T47D (cell line): ENCODE measurements at regions not wholly inside any gene's neighbourhood (a gene's known extent, or its start where the extent isn't known, plus 50 kb on each side); places are given as distances from the start of the nearest gene placed in this dataset.

Experiments
- DNase-seq, 2 experiments: peaks; one replicate each; pipeline versions ENCODE4 v3.0.0 to v3.0.0-alpha.2; 2011 to 2012; ENCODE audit warnings: low read depth in 1 of 2, low spot score in 1 of 2
- JUND ChIP-seq: IDR thresholded peaks from 2 replicates; pipeline ENCODE4 v1.6.1; 2012; ENCODE audit warnings: low read depth
- in situ Hi-C: cut with HindIII; loops from 2 replicates; pipeline ENCODE4 v1.10.0; 2016; ENCODE audit warnings: low sequenced_read_pairs, low pct_unique_long_range_greater_than_20kb

DNA sequence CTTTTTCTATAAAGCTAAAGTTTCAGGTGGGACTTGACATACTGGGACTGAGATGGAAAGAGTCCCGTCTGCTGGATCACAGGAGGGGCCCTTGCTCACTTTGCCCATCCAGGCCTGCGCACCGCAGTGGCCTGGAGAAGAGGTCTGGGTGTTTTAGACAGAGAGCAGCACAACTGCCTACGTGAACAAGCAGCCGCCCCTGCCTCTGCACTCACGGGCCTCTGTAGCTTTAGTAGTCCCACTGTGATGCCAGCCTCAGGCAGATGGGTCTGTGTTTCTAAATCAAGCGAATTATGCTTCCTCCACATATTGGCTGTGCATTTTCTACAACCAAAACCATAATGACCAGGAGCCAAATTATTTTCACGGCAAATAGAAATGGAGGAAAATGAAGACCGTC is 184.8 kb upstream of the FOXQ1 start:
- TF ChIP-seq JUND: no peak
- in situ Hi-C loops: no loop called here
- no peak for DNase-seq

DNA sequence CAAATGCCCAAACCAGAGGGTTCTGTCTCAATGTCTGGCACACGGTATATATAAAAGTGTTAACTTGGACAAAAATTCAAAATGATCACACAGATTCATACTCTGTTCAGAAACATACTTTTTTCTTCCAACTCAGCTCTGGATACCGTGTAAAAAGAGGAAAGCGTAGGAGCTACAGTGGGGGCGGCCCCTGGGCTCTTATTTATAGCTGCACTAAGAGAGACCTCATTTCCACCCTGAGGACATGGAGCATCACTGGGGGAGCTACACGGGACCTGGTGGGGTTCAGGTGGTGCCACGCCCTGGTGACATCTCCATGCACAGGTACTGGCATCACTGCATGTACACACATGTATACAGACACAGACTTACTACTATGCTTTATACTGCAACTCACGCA is 185.9 kb upstream of the FOXQ1 start:
- in situ Hi-C loops: no loop called here
- no peak for TF ChIP-seq JUND
- DNase-seq: no peak

DNA sequence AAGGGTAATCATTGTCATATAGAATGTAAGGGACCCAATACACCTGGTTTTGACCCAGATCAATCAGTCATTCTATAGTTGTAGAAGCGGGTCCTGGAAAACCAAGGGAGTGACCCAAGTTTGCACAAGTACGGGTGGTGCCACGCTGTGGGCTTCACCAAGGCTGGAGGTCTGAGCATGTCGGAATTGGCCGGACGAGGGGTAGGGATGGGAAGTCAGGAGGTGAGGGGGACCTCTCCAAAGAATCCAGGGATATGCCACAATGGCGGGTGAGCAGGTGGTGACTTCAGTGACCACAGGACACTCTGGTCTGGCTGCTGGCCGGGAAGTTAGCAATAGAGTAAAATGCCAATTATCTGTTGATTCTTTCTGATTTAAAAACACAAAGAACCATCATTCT is 186.6 kb upstream of the FOXQ1 start:
- TF ChIP-seq JUND: no peak
- DNase-seq: no peak
- in situ Hi-C loops: no loop called here

DNA sequence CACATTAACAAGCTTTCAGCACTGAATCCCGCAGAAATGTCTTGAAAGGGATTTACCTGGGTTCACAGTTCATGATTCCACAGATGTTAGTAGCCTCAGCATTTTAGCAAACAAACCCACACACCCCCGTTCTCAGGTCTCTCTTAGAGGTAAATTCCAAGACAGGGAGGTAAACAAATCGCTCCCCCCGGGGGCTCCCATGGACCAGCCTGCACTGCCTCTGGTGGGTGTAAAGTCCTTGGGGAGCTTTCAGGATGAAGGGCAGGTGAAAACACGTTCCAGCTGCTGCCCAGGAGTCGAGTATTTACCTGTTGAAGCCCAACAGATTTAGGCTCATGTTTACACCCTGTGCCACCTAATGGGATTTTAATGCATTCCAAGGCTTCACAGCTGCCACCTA is 187.0 kb upstream of the FOXQ1 start:
- in situ Hi-C loops: no loop called here
- no peak for TF ChIP-seq JUND
- DNase-seq: no peak

DNA sequence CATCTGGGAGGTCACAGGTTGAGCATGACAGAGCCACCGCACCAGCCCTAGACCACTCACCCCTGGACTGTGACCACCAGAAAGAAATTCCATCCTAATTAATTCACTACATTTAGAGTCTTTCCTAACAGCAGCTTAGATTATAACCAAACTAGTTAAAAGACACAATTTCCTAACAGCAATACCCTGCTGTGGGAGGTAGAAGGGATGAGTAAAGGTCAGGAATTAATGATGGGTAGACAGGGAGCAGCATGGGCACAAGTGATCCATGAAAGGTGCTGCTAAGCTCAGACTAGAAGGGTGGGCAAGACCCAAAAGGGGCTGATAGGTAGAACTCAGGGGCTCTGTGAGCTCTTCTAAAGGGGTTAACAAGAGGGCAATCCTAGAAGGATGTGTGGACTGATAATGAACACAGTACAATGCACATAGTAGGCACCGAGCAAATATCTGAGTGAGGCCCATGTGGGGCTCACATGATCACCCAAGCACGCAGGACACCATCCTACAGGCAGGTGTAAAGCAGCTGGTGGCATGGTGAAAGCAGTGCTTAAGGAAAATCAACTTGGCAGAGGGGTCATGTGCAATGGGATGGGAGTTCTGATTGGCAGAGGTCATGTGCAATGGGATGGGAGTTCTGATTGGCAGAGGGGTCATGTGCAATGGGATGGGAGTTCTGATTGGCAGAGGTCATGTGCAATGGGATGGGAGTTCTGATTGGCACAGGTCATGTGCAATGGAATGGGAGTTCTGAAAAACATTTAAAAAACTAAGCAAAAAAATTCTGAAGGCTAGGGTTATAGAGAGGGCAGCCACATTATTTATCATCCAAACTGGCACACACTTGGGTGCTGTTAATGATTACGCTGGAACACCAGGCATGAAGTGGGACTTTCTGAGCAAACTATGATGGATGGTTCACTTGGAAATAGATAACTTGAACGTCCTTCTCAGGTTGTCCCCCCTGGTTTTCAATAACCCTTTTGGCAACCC is 188.2 kb upstream of the FOXQ1 start:
- no peak for DNase-seq
- no peak for TF ChIP-seq JUND
- in situ Hi-C loops: no loop called here

DNA sequence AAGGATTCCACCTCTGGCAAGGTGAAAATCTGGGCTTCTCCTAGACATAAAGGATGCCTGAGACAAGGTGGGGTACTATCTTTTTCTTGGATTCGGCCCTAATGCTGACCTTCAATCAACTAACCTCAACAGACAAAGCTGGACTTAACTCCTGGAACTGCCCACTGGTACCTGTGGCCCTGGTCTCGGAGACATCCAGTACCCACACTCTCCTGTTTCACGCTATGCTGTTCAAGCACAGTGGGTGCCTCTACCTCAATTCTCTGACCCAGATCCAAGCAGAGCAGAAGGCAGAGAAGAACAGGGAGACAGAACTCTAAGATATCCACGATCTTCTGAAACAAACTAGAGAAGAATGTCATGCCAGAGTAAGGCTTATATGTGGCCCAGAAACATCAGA is 189.8 kb upstream of the FOXQ1 start:
- no peak for DNase-seq
- TF ChIP-seq JUND: no peak
- in situ Hi-C loops: no loop called here

DNA sequence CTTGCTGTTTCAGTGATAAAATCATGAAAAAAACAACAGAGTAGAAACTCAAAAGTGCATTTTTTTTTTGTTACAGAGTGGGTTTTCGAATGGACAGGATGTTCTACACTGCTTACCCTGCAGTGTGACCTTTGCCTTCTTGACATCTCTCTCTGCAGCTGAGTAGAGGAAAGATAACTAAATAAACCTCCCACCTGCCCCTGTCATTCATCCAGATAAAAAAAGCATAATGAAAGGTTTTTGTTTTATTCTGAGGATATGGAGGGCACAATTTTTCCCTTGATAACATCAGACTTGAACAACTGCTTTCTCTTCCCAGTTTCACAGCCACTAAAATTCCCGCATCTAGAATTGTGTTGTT is 193.6 kb upstream of the FOXQ1 start:
- in situ Hi-C loops: no loop called here
- no peak for DNase-seq
- no peak for TF ChIP-seq JUND

DNA sequence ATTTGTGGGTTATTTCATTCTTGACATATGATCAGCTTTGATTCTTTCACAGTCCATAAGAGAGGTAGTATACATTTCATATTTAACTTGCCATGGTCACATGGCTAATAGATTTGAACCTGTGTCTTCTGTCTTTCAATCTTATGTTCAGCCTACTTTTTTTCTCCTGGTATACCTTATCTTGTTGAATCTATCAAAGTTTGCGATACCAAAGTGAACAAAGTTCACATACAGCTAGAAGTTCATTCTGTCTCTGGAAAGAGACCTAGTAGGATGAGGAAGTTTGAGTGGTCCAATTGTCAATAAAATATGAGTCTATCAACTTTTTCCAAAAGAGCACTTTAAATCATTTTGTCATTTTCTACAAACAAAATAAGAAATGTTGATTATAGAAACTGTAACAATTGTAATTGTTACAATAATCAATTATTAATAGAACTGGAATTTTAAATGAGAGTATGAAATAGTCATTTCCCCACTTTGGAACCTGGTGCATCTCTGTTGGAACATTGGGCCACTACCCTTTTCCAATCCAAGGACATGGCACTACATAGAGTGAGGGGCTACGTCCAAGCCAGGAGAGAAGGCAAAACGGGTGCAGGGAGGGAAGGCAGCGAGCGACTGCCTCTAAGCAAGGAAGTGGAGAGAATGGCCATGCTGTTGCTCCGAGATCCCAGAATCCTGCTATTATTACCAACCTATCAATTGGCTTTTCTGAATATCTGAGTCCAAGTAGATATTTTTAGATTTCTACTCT is 194.2 kb upstream of the FOXQ1 start:
- in situ Hi-C loops: no loop called here
- no peak for TF ChIP-seq JUND
- DNase-seq: no peak

DNA sequence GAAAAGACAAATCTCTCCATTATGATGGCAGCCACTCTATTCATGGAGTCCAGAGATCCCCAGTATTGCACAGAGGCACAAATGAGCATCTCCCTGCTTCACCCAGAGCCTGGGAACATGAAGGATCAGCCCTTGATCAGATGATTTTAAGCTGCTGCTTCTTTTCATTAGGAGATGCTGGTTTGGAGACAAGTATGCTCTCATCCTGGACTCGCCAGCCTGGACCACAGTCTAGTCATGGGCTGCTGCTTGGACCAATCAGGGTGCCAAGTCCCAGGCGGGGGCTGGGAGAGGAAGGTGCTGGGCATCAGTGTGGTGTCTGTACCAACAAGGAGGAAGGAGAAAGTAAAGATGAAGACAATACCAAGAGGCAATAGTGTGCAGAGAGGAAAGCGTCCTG is 195.7 kb upstream of the FOXQ1 start:
- in situ Hi-C loops: no loop called here
- DNase-seq: no peak
- TF ChIP-seq JUND: no peak

DNA sequence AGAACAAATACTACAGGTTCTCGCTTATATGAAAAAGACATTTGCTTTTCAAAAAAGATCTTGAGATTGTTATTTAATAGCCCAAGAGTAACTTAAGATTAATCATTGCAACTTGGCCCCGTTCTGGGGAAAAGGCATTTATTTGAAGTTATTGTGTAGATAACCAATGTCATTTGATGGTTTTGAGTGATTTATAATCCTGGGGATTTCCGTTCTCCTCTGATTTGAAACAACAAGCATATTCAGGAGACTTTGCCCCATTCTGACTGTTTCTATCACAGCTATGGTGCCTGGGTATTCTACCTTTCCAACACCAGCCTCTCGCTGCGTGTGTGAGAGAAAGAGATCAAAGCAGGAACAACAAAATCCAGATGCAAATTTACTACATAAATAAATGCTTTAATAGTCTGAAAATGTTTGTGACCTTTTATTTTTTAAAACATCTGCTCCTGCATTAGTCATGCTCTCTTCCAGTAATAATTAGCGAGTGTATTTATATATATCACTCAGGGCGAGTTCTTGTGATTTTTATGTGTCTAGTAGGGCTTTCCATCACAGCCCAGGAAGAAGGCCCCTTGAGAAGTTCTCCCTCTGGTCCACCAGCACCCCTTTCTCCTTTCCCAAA is 197.9 kb upstream of the FOXQ1 start:
- DNase-seq: no peak
- in situ Hi-C loops: no loop called here
- no peak for TF ChIP-seq JUND

DNA sequence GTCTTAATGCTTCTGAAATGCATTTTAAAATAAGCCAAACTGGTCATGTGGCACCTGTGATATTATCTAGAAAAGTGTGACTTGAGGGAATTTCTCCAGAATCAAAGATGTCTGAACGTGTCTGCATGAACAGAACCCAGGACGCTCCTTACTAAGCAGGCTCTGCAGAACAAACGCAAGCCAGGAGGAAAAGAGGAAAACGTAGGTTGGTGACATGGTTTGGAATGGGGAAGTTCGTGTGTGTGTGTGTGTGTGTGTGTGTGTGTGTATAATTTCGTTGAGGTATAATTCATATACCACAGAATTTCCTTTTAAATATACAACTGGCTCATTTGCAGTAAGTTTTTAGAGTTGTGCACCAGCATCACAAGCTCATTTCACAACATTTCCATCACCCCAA is 200.5 kb upstream of the FOXQ1 start:
- peak in 1 of 2 experiments; percentile 35 for DNase-seq
- in situ Hi-C loops: no loop called here
- TF ChIP-seq JUND: no peak

DNA sequence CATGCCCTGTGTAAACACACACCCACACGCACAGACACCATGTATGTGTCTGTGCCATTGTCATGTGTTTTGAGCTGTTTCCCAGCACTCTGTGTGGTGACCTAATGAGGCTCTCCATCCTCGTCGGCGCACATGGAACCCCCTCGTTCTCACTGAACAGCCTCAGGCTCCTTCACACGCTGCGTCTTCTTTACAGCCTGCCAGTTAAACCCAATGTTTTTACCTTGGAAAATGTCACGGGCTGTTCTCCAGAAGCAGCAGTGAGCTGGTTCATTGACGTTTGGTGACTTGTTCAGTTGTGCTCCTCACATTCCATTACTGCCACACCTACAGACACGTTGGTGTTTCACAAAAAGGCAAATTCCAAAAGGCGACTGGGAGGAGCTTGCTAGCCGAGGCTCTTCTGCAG is 201.0 kb upstream of the FOXQ1 start:
- no peak for DNase-seq
- in situ Hi-C loops: no loop called here
- no peak for TF ChIP-seq JUND

DNA sequence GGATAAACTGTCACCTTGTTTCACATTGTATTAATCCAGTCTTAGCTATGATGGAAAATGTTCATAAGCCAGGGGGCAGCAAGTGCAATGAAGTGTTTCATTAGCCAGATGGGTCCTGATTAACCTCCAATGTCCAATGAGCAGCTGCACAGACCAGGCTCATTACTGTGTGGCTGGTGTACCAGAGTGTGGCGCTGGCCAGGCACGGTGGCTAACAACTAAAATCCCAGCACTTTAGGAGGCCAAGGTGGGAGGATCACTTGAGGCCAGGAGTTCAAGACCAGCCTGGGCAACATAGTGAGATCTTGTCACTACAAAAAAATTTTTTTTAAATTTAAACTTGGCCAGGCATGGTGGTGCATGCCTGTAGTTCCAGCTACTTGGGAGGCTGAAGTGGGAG is 201.7 kb upstream of the FOXQ1 start:
- peak in 1 of 2 experiments; percentile 15 for DNase-seq
- no peak for TF ChIP-seq JUND
- in situ Hi-C loops: no loop called here
